ENCODE measurements at regions not wholly inside any gene's neighbourhood (a gene's known extent, or its start where the extent isn't known, plus 50 kb on each side); places are given as distances from the start of the nearest gene placed in this dataset.
"Not testable (repeated sequence)": the region's sequence is repeated elsewhere in the genome, so short reads cannot be mapped to it uniquely, and the experiment has no call there.

DNA sequence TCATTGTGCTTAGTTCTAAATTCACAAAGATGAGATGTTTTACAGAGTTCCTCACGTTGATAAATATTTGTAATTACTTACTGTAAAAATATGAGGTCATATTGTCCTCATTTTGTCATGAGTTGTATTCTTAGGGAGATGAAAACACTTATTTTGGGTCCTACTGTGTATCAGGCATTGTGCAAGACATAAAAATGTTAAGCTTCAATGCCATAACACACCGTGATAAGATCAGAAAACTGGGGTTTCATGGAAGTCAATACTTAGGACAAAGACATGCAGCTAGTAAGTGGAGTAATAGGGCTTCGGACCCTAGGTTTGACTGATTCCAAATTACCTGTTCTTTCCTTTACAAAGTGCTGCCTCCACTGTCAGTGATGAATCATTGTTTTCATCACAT, 720.7 kb upstream of the ZP4 start:
- H3K27me3 Mint-ChIP-seq, result no peaks in the 10 kb centered on the region
- H3K4me1 Mint-ChIP-seq (ENCODE audit: low read depth), result no peaks in the 10 kb centered on the region
- DNase-seq, result no peak
- peaks cover 2% of the 10 kb centered on the region for H3K9me3 Mint-ChIP-seq
- ChIA-PET CTCF (interaction anchor here (0.7 kb wide), 1 partner anchor 297 kb away, joined by 6 read pairs; no protein-coding TSS in a partner anchor), POLR2A (no interaction called here)
- H3K27ac Mint-ChIP-seq, result no peak overlapping the region
- H3K36me3 Mint-ChIP-seq, result no peaks in the 10 kb centered on the region
- intact Hi-C loops (cut with micrococcal nuclease), result no loop called here
- no peak overlapping the region for H3K4me3 Mint-ChIP-seq

- Mint-ChIP-seq H3K9me3 (peaks cover 4% of the 10 kb centered on the region), H3K36me3 (no peaks in the 10 kb centered on the region), H3K27ac (no peak overlapping the region), H3K27me3 (no peaks in the 10 kb centered on the region), H3K4me1 (ENCODE audit: low read depth) (no peaks in the 10 kb centered on the region), H3K4me3 (no peak overlapping the region)
- intact Hi-C loops (cut with micrococcal nuclease), result no loop called here
- POLR2A ChIA-PET, result no interaction called here
- no peak for DNase-seq
- CTCF ChIA-PET, result no interaction called here
These were observed 717.4 kb upstream of the ZP4 start for GRCh38 chr1:238608144-238608543.

DNA sequence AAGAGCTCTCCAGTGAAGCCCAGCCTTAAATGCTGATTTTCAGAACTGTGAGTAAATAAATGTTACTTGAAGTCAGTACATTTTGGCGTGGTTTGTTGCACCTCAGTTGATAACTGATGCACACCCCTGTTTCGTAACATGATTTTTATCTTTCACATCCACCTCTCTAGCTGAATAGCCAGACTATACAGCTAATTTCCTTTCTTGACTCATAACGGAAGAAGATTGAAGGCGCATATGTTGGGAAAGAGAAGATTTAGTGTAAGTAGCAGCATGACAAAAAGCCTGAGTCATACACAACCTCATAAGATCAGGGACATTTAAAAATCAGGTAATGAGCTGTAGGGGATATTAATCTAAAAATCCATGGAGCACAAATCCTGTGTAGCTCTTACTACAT, 716.2 kb upstream of the ZP4 start:
- Mint-ChIP-seq H3K27me3 (no peaks in the 10 kb centered on the region), H3K4me3 (no peak overlapping the region), H3K9me3 (peaks cover 5% of the 10 kb centered on the region), H3K4me1 (ENCODE audit: low read depth) (no peaks in the 10 kb centered on the region), H3K36me3 (no peaks in the 10 kb centered on the region), H3K27ac (no peak overlapping the region)
- no peak for DNase-seq
- intact Hi-C loops (cut with micrococcal nuclease), result no loop called here
- ChIA-PET CTCF (no interaction called here), POLR2A (no interaction called here)

- Mint-ChIP-seq H3K4me3 (no peak overlapping the region), H3K27ac (no peak overlapping the region), H3K27me3 (no peaks in the 10 kb centered on the region), H3K4me1 (ENCODE audit: low read depth) (no peaks in the 10 kb centered on the region), H3K9me3 (peaks cover 5% of the 10 kb centered on the region), H3K36me3 (no peaks in the 10 kb centered on the region)
- ChIA-PET CTCF (no interaction called here), POLR2A (no interaction called here)
- no peak for DNase-seq
- intact Hi-C loops (cut with micrococcal nuclease), result no loop called here
These were observed 715.7 kb upstream of the ZP4 start for GRCh38 chr1:238606457-238606856.

DNA sequence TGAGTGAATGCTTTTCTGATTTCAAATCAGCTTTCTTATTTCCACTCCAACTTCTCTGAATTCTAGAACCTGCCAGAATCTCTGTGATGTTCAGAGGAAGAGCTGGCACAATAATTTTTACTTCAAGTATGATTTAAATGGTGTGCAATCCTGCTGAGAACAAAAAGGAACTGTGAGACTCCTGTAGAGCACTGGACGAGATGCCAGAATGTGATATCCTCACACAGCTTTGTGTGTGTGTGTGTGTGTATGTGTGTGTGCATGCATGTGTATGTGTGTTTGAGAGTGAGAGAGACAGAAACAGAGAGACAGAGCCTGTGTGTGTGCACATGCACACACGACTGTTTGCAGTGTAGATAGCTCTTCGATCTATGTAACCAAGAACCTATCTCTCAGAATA, 713.6 kb upstream of the ZP4 start:
- H3K4me1 Mint-ChIP-seq (ENCODE audit: low read depth), result no peaks in the 10 kb centered on the region
- CTCF ChIA-PET, result no interaction called here
- no peaks in the 10 kb centered on the region for H3K36me3 Mint-ChIP-seq
- no peak for DNase-seq
- H3K27me3 Mint-ChIP-seq, result no peaks in the 10 kb centered on the region
- no peak overlapping the region for H3K27ac Mint-ChIP-seq
- peaks cover 8% of the 10 kb centered on the region for H3K9me3 Mint-ChIP-seq
- POLR2A ChIA-PET, result no interaction called here
- intact Hi-C loops (cut with micrococcal nuclease), result no loop called here
- no peak overlapping the region for H3K4me3 Mint-ChIP-seq

DNA sequence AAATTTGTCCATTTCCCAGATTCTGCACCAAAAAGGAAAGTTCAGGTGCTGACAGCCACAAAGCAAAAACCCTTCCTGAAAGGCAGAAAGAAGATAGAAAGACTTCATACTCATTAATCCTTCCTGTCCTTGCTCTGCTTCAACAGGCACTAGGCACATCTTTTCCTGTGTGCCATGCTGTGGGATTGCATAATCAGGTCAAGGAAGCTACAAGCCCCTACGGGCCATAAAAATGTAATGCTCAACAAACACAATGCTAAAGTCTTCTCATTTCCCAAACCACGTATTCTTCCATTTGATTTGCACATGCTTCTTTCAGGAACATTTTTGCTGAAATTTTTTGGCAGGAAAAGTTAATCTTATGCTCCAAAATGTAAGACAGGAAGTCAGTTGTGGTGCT, 710.9 kb upstream of the ZP4 start:
- H3K4me1 Mint-ChIP-seq (ENCODE audit: low read depth); intact Hi-C loops (cut with micrococcal nuclease); H3K9me3 Mint-ChIP-seq; H3K27ac Mint-ChIP-seq; H3K27me3 Mint-ChIP-seq; H3K4me3 Mint-ChIP-seq; DNase-seq; POLR2A ChIA-PET; CTCF ChIA-PET; H3K36me3 Mint-ChIP-seq: not testable (repeated sequence)

DNA sequence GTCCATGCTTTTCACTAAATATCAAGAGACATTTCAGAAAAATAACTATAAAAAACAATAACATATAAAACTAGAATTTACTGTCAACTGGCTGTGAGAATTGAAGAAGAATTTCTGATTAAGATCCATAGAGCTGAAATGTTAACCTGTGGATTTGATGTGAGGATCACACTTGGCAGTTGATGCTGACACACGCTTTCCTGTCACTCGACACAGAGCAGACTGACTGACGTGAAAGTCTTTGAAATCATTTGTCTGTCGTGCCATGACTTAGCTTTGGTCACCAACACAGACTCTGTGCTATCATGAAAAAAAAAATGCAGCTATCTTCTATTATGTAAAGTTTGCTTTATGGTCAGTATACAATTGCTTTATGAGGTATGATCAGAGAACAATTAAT, 706.0 kb upstream of the ZP4 start:
- Mint-ChIP-seq H3K36me3 (no peaks in the 10 kb centered on the region), H3K4me3 (no peak overlapping the region), H3K27ac (no peak overlapping the region), H3K4me1 (ENCODE audit: low read depth) (no peaks in the 10 kb centered on the region), H3K9me3 (peaks cover 9% of the 10 kb centered on the region), H3K27me3 (no peaks in the 10 kb centered on the region)
- POLR2A ChIA-PET, result no interaction called here
- intact Hi-C loops (cut with micrococcal nuclease), result no loop called here
- CTCF ChIA-PET, result no interaction called here
- DNase-seq, result no peak

- Mint-ChIP-seq H3K9me3 (peaks cover 13% of the 10 kb centered on the region), H3K27ac (no peak overlapping the region), H3K4me1 (ENCODE audit: low read depth) (no peaks in the 10 kb centered on the region), H3K27me3 (no peaks in the 10 kb centered on the region), H3K36me3 (no peaks in the 10 kb centered on the region), H3K4me3 (no peak overlapping the region)
- no peak for DNase-seq
- POLR2A ChIA-PET, result no interaction called here
- CTCF ChIA-PET, result no interaction called here
- intact Hi-C loops (cut with micrococcal nuclease), result no loop called here
These were observed 701.9 kb upstream of the ZP4 start for GRCh38 chr1:238592621-238593020.

GRCh38 chr1:238589843-238590435, 699.2 kb upstream of the ZP4 start:
- Mint-ChIP-seq H3K27me3 (no peaks in the 10 kb centered on the region), H3K4me1 (ENCODE audit: low read depth) (no peaks in the 10 kb centered on the region), H3K36me3 (no peaks in the 10 kb centered on the region), H3K9me3 (peaks cover 14% of the 10 kb centered on the region), H3K27ac (no peak overlapping the region), H3K4me3 (no peak overlapping the region)
- ChIA-PET CTCF (no interaction called here), POLR2A (no interaction called here)
- DNase-seq, result no peak
- intact Hi-C loops (cut with micrococcal nuclease), result no loop called here

DNA sequence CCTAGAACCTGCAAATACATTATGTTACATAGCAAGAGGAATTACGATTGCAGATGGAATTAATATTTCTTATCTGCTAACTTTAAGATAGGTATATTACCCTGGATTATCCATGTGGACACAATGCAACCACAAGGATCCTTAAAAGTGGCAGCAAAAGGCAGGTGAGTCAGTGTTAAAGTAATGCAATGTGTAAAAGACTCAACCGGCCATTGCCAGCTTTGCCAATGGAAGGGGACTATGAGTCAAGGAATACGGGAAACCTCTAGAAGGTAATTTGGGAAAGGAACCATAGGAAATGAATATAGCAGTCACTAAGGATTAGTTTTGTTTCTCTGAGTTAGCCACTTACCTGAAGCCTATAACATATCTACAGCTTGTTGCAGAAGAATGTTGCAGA, 692.1 kb upstream of the ZP4 start:
- no peak overlapping the region for H3K4me3 Mint-ChIP-seq
- CTCF ChIA-PET, result no interaction called here
- intact Hi-C loops (cut with micrococcal nuclease), result no loop called here
- no peak overlapping the region for H3K27ac Mint-ChIP-seq
- no peaks in the 10 kb centered on the region for H3K4me1 Mint-ChIP-seq (ENCODE audit: low read depth)
- no peaks in the 10 kb centered on the region for H3K27me3 Mint-ChIP-seq
- DNase-seq, result no peak
- H3K36me3 Mint-ChIP-seq, result no peaks in the 10 kb centered on the region
- POLR2A ChIA-PET, result no interaction called here
- H3K9me3 Mint-ChIP-seq, result peaks cover 2% of the 10 kb centered on the region

- Mint-ChIP-seq H3K4me1 (ENCODE audit: low read depth) (no peaks in the 10 kb centered on the region), H3K27me3 (no peaks in the 10 kb centered on the region), H3K4me3 (no peak overlapping the region), H3K36me3 (no peaks in the 10 kb centered on the region), H3K9me3 (peaks cover 4% of the 10 kb centered on the region), H3K27ac (no peak overlapping the region)
- CTCF ChIA-PET, result no interaction called here
- POLR2A ChIA-PET, result no interaction called here
- DNase-seq, result no peak
- intact Hi-C loops (cut with micrococcal nuclease), result no loop called here
These were observed 690.6 kb upstream of the ZP4 start for GRCh38 chr1:238581332-238581731.

- ChIA-PET POLR2A (no interaction called here), CTCF (no interaction called here)
- intact Hi-C loops (cut with micrococcal nuclease), result no loop called here
- no peaks in the 10 kb centered on the region for H3K4me1 Mint-ChIP-seq (ENCODE audit: low read depth)
- no peak overlapping the region for H3K27ac Mint-ChIP-seq
- no peaks in the 10 kb centered on the region for H3K36me3 Mint-ChIP-seq
- no peaks in the 10 kb centered on the region for H3K27me3 Mint-ChIP-seq
- DNase-seq, result no peak
- H3K4me3 Mint-ChIP-seq, result no peak overlapping the region
- H3K9me3 Mint-ChIP-seq, result peaks cover 20% of the 10 kb centered on the region
These were observed 678.0 kb upstream of the ZP4 start for GRCh38 chr1:238568735-238569134.

- ChIA-PET POLR2A (no interaction called here), CTCF (no interaction called here)
- DNase-seq, result no peak
- Mint-ChIP-seq H3K27me3 (no peaks in the 10 kb centered on the region), H3K4me3 (no peak overlapping the region), H3K4me1 (ENCODE audit: low read depth) (no peaks in the 10 kb centered on the region), H3K9me3 (peaks cover 24% of the 10 kb centered on the region), H3K27ac (no peak overlapping the region), H3K36me3 (no peaks in the 10 kb centered on the region)
- intact Hi-C loops (cut with micrococcal nuclease), result no loop called here
These were observed 671.6 kb upstream of the ZP4 start for GRCh38 chr1:238562341-238562740.

DNA sequence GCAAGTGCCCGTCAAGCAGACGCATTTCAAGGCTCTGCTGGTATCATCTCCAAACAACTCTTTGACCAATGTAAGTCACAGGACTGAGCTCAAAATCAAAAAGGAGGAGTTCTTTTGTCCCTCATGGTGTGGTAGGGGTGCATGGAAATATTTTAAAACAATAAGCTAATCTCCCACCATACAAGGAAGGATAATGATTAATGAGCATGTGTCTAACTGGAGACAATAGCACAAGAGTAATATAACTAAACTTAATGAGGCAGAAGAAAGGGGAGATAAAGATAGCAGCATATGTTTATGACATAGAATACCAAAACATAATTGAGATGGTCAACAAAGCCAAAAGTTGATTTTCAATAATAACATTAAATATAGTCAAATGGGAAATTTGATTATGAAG, 668.0 kb upstream of the ZP4 start:
- H3K4me3 Mint-ChIP-seq, result no peak overlapping the region
- peaks cover 9% of the 10 kb centered on the region for H3K9me3 Mint-ChIP-seq
- no peak overlapping the region for H3K27ac Mint-ChIP-seq
- ChIA-PET POLR2A (no interaction called here), CTCF (no interaction called here)
- no peaks in the 10 kb centered on the region for H3K27me3 Mint-ChIP-seq
- intact Hi-C loops (cut with micrococcal nuclease), result no loop called here
- DNase-seq, result no peak
- no peaks in the 10 kb centered on the region for H3K36me3 Mint-ChIP-seq
- H3K4me1 Mint-ChIP-seq (ENCODE audit: low read depth), result no peaks in the 10 kb centered on the region
